GM20000 (cell line): ENCODE measurements at regions not wholly inside any gene's neighbourhood (a gene's known extent, or its start where the extent isn't known, plus 50 kb on each side); places are given as distances from the start of the nearest gene placed in this dataset.
"Not testable (repeated sequence)": the region's sequence is repeated elsewhere in the genome, so short reads cannot be mapped to it uniquely, and the experiment has no call there.

Experiments used
- DNase-seq: peaks from one replicate; pipeline ENCODE4 v3.0.0; 2012; ENCODE audit warnings: low spot score
- CTCF ChIP-seq: IDR thresholded peaks from 2 replicates; pipeline ENCODE4 v1.5.1; 2012; ENCODE audit warnings: mild to moderate bottlenecking, control low read depth; ENCODE audit errors: extremely low read depth, missing control alignments

GRCh38 chr13:109702030-109702597, 84.3 kb downstream of the IRS2 start:
- not testable (repeated sequence) for DNase-seq

DNA sequence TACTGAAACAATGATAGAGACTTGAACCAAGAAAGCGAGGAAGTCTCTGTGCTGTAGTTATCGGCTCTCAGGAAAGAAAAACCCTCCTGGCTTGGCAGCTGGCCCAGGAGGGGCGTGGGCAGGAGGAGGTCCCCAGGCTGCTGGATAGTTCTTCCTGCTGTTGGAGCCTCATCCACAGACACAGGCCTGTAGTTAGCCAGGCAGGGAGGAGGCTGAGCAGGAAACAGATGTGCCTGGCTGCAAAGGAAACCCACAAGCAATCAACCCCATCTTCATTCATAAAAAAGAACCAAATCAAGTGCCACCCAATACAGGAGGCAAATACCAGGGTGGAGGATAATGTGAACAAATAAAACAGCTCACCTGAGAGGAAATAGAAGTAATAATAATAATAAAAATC, 86.2 kb downstream of the IRS2 start:
- TF ChIP-seq CTCF: no peak
- no peak for DNase-seq

GRCh38 chr13:109699628-109700071, 86.7 kb downstream of the IRS2 start:
- no peak for TF ChIP-seq CTCF
- no peak for DNase-seq

DNA sequence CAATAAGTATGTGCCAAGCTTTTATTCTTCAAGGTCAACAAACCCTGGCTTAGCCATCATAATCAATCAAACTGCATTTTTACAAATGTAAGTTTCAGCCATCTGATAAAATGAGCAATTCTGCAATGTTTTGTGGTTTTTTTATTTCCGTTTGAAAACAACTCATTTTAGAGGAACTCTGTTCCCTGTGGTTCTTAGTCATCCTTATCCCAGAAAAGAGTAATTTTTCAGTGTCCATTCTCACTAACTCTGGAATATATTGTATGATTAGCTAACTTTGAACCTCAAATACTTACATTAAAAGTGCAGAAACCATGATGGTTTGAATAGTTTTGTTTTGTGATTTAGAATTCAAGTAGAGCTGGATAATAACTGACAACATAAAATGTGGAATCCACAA, 87.6 kb downstream of the IRS2 start:
- TF ChIP-seq CTCF: no peak
- no peak for DNase-seq

- no peak for TF ChIP-seq CTCF
These were observed 88.4 kb downstream of the IRS2 start for GRCh38 chr13:109697936-109698335.

DNA sequence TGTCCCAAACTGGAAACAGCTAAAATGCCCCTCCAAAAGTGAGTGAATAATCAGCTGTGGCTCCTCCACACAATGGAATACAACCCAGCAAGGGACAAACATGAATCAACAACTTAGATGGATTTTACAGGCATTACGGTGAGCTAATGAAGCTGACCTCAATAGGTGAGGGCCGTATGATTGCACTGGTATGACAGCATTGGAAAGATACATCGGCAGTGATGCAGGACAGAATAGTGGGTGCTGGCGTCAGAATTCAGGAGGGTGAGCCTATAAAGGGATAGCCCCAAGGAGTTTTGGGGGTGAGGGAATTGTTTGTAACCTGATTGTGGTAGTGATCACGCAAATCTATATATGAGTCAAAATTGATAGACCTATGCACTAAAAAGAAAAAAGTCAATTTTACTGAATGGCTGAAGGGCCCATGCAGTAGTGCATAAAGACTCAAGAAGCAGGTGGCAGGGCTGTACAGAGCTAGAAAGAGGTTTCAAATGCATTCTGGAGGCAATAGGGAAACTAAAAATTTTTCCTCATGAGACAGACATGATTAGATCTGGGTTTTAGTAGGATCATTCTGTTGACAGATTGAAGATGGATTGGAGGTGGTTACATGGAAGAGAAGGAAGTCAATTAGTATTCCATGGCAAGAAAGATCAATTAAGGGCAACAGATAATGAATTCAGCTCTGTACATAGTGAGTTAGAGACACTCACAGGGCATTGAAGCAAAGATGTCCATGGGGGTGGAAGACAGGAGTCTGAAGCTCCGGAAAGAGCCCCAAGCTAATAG, 90.8 kb downstream of the IRS2 start:
- no peak for TF ChIP-seq CTCF
- no peak for DNase-seq

More at GRCh38 chr13:109697936-109698335, 88.4 kb downstream of the IRS2 start:
- no peak for DNase-seq

- DNase-seq: no peak
- TF ChIP-seq CTCF: no peak
These were observed 91.4 kb downstream of the IRS2 start for GRCh38 chr13:109694972-109695371.

DNA sequence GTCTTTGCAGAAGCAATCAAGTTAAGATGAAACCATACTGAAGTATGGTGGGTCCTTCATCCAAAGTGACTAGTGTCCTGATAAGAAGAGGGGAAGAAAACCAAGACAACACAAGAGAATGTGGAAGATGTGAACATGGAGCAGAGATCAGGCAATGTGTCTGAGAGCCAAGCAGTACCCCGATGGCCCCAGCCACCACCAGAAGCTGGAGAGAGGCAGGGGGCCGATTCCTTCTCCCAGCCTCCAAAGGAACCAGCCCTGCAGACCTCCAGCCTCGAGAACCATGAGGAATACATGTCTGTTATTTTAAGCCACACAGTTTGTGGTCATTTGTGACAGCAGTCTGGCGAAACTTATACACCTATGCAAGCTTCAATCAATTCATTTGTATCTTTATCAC, 93.2 kb downstream of the IRS2 start:
- no peak for TF ChIP-seq CTCF
- DNase-seq: no peak
